ENCODE measurements at regions not wholly inside any gene's neighbourhood (a gene's known extent, or its start where the extent isn't known, plus 50 kb on each side); places are given as distances from the start of the nearest gene placed in this dataset.

GRCh38 chr1:201718346-201719202 lies 110.4 kb upstream of the IPO9 start:
- DNase-seq (no peak), FAIRE-seq (no peak)
- no peaks in the 10 kb centered on the region for H3K36me3 ChIP-seq (ENCODE audit: control insufficient read depth in 2 of 3, insufficient read depth in 3 of 3, low read length in 3 of 3)
- intact Hi-C loops (cut with DNase I): no loop called here
- H3K27me3 ChIP-seq (ENCODE audit: control insufficient read depth, insufficient read depth, low read length): no peaks in the 10 kb centered on the region
- peaks cover 5 to 23% (median 17%) of the 10 kb centered on the region in 3 donors for H3K4me1 ChIP-seq (ENCODE audit: control insufficient read depth in 2 of 3, insufficient read depth in 2 of 3, low read depth in 1 of 3, low read length in 3 of 3)
- H3K27ac ChIP-seq (ENCODE audit: low read depth in 2 of 2, low read length in 2 of 2): no peak overlapping the region
- no peaks in the 10 kb centered on the region for H3K9me3 ChIP-seq (ENCODE audit: control insufficient read depth in 2 of 3, insufficient read depth in 1 of 3, low read length in 3 of 3)
- H3K4me3 ChIP-seq (ENCODE audit: low read length in 3 of 3): no peak overlapping the region
- TF ChIP-seq CTCF (IDR thresholded peaks at IDR 0.05; ENCODE audit: borderline replicate concordance, extremely low read depth, insufficient read depth): no peak
- H3K9ac ChIP-seq (ENCODE audit: low read length in 3 of 3): no peak overlapping the region

GRCh38 chr1:201719812-201720521 lies 109.0 kb upstream of the IPO9 start:
- Histone ChIP-seq H3K4me3 (ENCODE audit: low read length in 3 of 3) (no peak overlapping the region), H3K27me3 (ENCODE audit: control insufficient read depth, insufficient read depth, low read length) (no peaks in the 10 kb centered on the region), H3K36me3 (ENCODE audit: control insufficient read depth in 2 of 3, insufficient read depth in 3 of 3, low read length in 3 of 3) (no peaks in the 10 kb centered on the region), H3K9me3 (ENCODE audit: control insufficient read depth in 2 of 3, insufficient read depth in 1 of 3, low read length in 3 of 3) (no peaks in the 10 kb centered on the region), H3K27ac (ENCODE audit: low read depth in 2 of 2, low read length in 2 of 2) (peak overlapping the region; percentile 48 to 71), H3K4me1 (ENCODE audit: control insufficient read depth in 2 of 3, insufficient read depth in 2 of 3, low read depth in 1 of 3, low read length in 3 of 3) (peaks cover 5 to 24% (median 12%) of the 10 kb centered on the region in 3 donors), H3K9ac (ENCODE audit: low read length in 3 of 3) (peak overlapping the region in 1 of 3 donors; percentile 7)
- intact Hi-C loops (cut with DNase I): no loop called here
- FAIRE-seq (no peak), DNase-seq (peak in 4 of 5 donors; percentile 63 to 92 (median 78))
- TF ChIP-seq CTCF (IDR thresholded peaks at IDR 0.05; ENCODE audit: borderline replicate concordance, extremely low read depth, insufficient read depth): no peak

- Histone ChIP-seq H3K36me3 (ENCODE audit: control insufficient read depth in 2 of 3, insufficient read depth in 3 of 3, low read length in 3 of 3) (no peaks in the 10 kb centered on the region), H3K4me1 (ENCODE audit: control insufficient read depth in 2 of 3, insufficient read depth in 2 of 3, low read depth in 1 of 3, low read length in 3 of 3) (peaks cover 5 to 22% (median 12%) of the 10 kb centered on the region in 3 donors), H3K27me3 (ENCODE audit: control insufficient read depth, insufficient read depth, low read length) (no peaks in the 10 kb centered on the region), H3K9me3 (ENCODE audit: control insufficient read depth in 2 of 3, insufficient read depth in 1 of 3, low read length in 3 of 3) (no peaks in the 10 kb centered on the region), H3K27ac (ENCODE audit: low read depth in 2 of 2, low read length in 2 of 2) (no peak overlapping the region), H3K4me3 (ENCODE audit: low read length in 3 of 3) (no peak overlapping the region), H3K9ac (ENCODE audit: low read length in 3 of 3) (no peak overlapping the region)
- TF ChIP-seq CTCF (IDR thresholded peaks at IDR 0.05; ENCODE audit: borderline replicate concordance, extremely low read depth, insufficient read depth): no peak
- FAIRE-seq (no peak), DNase-seq (no peak)
- intact Hi-C loops (cut with DNase I): no loop called here
Observed at GRCh38 chr1:201720522-201720844, 108.5 kb upstream of the IPO9 start.
